HG03025 (cell line): ENCODE measurements at regions not wholly inside any gene's neighbourhood (a gene's known extent, or its start where the extent isn't known, plus 50 kb on each side); places are given as distances from the start of the nearest gene placed in this dataset.
A peak's percentile ranks its signal among the peaks of the same experiment; 100 is the strongest.
"Not testable (repeated sequence)": the region's sequence is repeated elsewhere in the genome, so short reads cannot be mapped to it uniquely, and the experiment has no call there.

ENCODE experiments used
- ATAC-seq: cut with Tn5 transposase; IDR thresholded peaks from one replicate; pipeline ENCODE4 v1.9.1; 2021; ENCODE audit warnings: mild to moderate bottlenecking, moderate library complexity; ENCODE audit not compliant: unreplicated experiment, low FRiP score

DNA sequence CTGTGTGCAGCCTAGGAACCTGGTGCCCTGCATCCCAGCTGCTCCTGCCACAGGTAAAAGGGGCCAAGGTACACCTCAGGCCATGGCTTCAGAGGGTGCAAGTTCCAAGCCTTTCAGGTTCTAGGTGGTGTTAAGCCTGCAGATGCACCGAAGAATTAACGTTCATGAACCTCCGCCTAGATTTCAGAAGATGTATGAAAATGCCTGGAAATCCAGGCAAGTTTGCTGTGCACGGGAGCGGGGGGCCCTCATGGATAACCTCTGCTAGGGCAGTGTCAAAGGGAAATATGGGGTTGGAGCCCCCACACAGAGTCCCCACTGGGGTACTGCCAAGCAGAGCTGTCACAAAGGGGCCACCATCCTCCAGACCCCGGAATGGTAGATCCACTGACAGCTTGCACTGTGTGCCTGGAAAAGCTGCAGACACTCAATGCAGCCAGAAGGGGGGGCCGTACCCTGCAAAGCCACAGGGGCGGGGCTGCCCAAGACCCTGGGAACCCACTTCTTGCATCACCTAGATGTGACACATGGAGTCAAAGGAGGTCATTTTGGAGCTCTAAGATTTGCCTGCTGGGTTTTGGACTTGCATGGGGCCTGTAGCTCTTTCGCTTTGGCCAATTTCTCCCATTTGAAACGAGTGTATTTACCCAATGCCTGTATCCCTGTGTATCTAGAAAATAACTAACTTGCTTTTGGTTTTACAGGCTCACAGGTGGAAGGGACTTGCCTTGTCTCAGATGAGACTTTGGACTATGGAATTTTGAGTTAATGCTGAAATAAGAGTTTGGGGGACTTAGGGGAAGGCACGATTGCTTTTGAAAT is 145.2 kb upstream of the C1QTNF3 start:
- ATAC-seq = not testable (repeated sequence)

DNA sequence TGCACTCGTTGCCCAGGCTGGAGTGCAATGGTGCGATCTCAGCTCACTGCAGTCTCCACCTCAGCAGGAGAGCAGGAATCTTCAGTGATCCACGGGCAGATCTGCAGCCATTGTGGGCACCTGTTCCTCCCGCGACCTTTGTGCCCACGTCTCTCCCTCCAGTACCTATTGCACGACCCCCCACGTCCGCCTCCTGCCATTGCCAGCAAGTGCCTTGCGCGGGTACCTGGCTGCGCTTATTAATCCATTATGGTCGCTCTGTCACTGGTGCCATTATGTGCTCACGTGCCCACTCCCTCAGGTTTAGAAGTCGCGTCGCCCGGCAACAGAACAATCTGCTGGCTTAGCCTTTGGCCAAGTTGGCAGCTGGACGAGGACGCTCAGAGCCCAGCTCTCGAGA is 146.2 kb upstream of the C1QTNF3 start:
- ATAC-seq = not testable (repeated sequence)

DNA sequence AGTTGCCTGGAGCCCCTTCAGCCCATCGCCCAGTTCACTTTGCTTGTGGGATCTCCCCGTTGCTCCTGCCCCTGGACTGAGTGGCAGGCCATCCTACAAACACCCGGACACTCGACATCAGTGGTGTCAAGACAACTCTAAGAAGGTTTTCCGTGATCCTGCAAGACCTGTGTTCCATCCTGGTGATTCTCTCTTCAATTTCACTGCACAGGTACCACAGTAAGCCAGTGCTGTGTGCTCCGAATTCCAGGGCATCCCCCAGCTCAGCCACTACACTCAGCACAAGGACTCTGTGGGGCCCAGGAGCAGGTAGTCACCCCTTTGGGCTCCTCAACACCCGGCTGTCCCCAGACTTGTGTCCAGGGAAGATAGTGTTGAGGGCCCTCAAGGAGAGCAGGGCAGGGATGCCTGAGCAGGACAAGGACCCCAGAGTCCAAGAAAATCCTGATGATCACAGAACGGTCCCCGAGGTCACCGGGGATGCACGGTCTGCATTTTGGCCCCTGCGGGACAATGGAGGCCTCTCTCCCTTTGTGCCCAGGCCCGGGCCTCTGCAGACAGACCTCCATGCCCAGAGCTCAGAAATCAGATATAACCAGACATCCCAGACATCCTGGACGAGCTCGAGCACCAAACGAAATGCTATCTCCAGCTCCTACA is 146.9 kb upstream of the C1QTNF3 start:
- ATAC-seq = not testable (repeated sequence)

DNA sequence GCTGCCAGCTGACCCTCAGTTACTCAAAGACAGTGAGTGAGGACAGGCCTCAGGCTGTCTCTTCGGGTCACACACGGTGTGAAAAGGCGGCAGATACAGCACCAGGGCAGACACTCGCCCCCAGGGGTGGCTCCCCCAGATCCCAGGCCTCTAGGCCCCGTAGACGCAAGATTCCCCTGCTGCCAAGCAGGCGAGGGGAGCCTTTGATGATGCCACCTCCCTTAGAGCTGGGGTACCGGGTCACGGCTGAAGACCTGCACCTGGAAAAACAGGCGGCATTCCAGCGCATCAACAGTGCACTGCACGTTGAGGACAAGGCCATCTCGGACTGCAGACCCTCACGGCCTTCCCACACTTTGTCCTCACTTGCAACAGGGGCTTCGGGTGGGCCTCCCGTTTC is 147.5 kb upstream of the C1QTNF3 start:
- not testable (repeated sequence) for ATAC-seq

DNA sequence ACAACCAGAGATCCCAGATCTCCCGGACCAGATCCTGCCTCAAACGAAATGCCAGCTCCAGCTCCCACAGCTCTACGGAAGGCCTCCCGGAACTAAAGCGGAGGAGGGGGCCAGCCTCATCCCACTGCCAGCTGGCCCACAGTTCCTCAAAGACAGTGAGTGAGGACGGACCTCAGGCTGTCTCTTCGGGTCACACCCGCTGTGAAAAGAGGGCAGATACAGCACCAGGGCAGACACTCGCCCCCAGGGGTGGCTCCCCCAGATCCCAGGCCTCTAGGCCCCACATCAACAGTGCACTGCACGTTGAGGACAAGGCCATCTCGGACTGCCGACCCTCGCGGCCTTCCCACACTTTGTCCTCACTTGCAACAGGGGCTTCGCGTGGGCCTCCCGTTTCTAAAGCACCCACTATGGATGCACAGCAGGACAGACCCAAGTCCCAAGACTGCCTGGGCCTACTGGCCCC is 148.3 kb upstream of the C1QTNF3 start:
- not testable (repeated sequence) for ATAC-seq

DNA sequence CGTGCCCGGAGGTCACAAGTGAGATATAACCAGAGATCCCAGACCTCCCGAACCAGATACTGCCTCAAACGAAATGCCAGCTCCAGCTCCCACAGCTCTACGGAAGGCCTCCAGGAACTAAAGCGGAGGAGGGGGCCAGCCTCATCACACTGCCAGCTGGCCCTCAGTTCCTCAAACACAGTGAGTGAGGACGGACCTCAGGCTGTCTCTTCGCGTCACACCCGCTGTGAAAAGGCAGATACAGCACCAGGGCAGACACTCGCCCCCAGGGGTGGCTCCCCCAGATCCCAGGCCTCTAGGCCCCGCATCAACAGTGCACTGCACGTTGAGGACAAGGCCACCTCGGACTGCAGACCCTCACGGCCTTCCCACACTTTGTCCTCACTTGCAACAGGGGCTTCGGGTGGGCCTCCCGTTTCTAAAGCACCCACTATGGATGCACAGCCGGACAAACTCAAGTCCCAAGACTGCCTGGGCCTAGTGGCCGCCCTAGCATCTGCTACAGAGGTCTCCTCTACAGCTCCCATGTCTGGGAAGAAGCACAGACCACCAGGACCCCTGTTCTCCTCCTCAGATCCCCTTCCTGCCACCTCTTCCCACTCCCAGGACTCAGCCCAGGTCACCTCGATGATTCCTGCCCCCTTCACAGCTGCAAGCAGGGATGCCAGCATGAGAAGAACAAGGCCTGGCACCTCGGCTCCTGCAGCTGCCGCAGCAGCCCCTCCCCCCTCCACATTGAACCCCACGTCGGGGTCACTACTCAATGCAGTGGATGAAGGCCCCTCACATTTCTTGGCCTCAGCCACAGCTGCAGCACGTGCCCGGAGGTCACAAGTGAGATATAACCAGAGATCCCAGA is 149.3 kb upstream of the C1QTNF3 start:
- ATAC-seq = not testable (repeated sequence)

DNA sequence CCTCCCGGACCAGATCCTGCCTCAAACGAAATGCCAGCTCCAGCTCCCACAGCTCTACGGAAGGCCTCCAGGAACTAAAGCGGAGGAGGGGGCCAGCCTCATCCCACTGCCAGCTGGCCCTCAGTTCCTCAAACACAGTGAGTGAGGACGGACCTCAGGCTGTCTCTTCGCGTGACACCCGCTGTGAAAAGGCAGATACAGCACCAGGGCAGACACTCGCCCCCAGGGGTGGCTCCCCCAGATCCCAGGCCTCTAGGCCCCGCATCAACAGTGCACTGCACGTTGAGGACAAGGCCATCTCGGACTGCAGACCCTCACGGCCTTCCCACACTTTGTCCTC is 149.9 kb upstream of the C1QTNF3 start:
- not testable (repeated sequence) for ATAC-seq

DNA sequence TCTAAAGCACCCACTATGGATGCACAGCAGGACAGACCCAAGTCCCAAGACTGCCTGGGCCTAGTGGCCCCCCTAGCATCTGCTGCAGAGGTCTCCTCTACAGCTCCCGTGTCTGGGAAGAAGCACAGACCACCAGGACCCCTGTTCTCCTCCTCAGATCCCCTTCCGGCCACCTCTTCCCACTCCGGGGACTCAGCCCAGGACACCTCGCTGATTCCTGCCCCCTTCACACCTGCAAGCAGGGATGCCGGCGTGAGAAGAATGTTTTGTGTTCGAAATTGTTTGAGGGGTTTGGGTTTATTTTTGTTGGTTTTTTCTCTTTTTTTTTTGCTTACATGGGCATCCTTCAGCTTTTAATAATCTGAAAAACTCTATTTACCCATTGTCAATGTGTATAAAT is 150.3 kb upstream of the C1QTNF3 start:
- ATAC-seq = not testable (repeated sequence)

DNA sequence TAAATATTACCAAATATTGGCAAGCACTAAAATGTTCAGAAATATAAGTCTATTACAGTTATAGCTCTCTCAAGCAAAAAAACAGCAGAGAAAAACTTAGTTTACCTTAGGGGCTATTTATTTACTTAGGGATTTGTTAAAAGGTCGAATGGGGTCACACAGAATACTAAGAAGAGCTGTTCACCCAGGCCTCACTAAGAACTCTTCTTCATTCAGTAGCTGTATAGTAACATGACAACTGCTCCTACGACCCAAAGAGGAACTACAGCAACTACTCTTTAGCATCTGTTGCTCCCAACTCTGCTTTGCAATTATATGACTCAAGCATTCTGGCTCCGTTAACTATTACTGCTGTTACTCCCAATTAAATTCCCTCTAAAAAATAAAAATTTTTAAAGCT is 150.8 kb upstream of the C1QTNF3 start:
- not testable (repeated sequence) for ATAC-seq

DNA sequence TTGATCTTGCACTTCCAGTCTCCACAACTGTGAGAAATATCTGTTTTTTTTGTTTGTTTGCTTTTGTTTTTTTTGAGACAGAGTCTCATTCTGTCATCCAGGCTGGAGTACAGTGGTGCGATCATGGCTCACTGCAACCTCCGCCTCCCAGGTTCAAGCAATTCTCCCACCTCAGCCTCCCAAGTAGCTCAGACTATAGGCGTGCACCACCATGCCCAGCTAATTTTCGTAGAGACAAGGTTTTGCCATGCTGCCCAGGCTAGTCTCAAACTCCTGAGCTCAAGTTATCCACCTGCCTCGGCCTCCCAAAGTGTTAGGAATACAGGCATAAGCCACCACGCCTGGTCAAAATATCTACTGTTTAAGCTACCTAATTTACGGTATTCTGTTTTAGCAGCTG is 153.1 kb upstream of the C1QTNF3 start:
- ATAC-seq = not testable (repeated sequence)

DNA sequence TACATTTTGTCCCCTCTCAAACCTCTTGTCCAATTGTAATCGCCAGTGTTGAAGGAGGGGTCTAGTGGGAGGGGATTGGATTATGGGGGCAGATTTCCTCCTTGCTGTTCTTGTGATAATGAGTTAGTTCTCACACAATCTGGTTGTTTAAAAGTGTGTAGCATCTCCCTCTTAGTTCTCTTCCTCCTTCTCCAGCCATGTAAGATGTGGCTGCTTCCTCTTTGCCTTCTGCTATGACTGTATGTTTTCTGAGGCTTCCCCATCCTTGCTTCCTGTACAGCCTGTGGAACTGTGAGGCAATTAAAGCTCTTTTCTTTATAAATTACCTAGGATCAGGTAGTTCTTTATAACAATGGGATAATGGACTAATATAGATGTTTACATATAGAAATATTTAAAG is 162.3 kb upstream of the C1QTNF3 start:
- not testable (repeated sequence) for ATAC-seq

DNA sequence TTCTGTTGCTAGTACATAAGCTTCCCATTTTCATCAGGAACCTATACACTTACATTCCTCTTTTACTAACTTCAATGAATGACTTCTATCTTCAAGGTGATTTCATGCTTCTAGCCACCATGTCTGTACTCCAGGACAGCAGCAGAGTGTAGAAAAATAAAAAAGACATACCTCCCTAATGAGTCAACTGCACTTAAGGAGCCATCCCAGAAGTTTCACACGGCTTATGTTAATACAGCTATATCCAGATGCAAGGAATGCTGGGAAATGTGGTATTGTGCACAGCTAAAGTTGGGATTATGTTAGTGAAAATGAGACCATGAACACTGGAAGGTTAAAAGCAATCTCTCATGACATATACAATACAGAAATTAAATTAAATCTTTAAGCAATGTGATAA is 174.4 kb upstream of the C1QTNF3 start:
- not testable (repeated sequence) for ATAC-seq

DNA sequence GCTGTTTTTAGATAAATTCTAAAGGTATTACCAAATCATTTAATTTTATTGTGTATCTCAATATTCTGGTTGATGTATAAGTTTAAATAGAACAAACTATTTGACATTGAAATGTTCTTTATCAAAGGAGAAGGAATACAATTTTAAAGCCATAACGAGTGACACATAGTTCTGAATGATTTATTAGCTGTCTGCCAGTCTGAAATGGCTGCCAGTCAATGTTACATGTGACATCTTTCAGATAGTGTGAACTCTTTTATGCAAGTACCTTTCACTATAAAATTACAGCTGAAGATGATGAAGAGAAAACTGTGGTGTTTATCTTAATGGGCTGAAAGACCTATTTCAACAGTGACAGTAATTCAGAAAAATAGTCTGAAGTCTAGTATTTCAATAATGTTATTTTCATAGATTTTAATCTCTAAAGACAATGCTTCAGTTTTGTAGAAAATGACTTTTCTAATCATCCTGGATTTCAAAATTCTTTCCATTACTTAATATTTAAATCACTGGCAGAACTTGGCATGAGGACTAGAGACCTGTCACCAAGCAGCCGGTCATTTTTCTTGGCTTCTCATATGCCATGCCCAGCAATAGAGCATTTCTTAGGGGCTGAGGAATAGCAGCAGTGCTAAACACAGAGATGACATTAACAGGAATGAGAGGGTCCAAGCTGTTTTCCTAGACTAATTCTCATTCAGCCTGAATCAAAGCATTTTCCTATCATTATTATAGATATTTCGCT is 178.5 kb upstream of the C1QTNF3 start:
- not testable (repeated sequence) for ATAC-seq

DNA sequence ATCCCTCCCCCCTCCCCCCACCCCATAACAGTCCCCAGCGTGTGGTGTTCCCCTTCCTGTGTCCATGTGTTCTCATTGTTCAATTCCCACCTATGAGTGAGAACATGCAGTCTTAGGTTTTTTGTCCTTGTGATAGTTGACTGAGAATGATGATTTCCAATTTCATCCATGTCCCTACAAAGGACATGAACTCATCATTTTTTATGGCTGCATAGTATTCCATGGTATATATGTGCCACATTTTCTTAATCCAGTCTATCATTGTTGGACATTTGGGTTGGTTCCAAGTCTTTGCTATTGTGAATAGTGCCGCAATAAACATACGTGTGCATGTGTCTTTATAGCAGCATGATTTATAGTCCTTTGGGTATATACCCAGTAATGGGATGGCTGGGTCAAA is 180.1 kb upstream of the C1QTNF3 start:
- not testable (repeated sequence) for ATAC-seq

DNA sequence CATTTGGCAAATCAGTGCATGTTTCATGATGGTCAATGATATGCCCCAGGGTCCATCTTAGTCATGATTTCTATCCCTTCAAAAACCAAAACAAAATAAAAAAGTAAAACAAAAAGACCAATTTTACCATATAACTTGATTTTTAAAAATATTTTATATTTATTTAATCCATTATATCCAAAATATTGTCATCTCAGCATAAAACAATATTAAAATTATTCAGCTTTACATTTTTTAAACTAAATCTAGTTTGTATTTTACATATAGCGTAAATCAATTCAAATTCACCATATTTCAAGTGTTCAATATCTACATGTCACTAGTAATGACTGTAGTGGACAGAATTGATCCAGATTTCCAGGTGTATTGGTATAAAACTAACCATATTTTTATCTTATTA is 187.4 kb upstream of the C1QTNF3 start:
- not testable (repeated sequence) for ATAC-seq

DNA sequence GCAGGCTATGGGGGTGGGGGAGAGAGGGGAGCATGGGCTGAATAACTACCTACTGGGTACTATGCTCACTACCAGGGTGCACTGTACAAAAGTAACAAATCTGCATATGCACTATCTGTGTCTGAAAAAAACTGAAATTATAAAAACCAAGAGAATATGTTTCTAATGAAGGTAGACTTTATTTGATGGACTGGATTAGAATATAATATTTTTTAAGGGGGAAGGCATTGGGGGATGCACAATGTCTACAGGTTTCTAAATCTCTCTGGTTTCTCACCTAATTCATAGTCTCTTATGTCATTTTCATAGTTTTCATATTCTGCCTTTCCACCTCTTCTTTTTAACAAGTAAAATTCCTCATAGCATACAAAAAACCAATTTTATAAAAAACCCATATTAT is 200.8 kb upstream of the C1QTNF3 start:
- not testable (repeated sequence) for ATAC-seq

DNA sequence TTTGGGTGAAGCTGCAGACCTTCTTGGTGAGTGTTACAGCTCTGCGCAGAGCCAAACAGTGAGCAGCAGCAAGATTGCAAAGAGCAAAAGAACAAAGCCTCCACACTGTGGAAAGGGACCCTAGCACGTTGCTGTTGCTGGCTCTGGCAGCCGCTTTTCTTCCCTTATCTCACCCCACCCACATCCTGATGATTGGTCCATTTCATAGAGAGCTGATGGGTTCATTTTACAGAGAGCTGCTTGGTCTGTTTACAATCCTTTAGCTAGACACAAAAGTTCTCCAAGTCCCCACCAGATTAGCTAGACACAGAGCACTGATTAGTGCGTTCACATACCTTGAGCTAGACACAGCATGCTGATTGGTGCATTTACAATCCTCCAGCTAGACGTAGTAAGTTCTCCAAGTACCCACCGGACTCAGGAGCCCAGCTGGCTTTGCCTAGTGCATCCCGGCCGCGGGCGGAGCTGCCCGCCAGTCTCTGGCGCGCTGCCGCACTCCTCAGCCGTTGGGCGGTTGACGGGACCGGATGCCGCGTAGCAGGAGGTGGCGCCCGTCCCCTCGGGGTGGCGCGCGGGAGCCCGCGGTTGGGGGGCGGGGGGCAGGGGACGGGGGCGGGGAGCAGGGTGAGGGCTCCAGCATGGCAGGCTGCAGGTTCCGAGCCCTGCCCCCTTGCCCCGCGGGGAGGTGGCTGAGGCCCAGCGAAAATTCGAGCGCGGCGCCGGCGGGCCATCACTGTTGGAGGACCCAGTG is 201.4 kb upstream of the C1QTNF3 start:
- peak; percentile 41 for ATAC-seq

DNA sequence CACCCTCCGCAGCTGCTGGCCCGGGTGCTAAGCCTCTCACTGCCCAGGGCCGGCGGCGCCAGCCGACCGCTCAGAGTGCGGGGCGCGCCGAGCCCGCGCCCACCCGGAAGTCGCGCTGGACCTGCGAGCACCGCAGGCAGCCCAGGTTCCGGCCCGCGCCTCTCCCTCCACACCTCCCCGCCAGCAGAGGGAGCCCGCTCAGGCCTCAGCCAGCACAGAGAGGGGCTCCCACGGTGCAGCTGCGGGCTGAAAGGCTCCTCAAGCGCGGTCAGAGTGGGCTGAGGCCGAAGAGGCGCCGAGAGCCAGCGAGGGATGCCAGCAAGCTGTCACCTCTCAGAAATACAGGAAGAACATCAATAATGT is 202.0 kb upstream of the C1QTNF3 start:
- peak; percentile 61 for ATAC-seq

DNA sequence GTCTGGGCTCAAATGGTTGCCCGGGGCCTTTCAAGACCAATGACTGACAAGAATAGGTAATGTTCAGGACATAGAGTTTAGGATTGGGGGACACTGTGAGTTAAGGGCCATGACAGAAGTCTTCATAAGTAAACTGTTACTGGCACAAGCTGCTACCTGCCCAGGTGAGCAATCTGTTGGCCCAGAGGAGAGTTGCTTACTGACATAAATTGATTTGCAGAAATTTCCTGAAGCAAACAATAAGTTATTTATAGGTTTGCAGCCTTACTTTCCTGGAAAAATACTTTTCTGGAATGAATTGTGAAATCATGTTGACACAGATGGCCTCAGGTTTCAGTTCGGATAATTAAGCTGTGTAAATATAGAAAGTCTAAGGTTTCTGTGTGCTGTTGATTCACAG is 202.8 kb upstream of the C1QTNF3 start:
- not testable (repeated sequence) for ATAC-seq

DNA sequence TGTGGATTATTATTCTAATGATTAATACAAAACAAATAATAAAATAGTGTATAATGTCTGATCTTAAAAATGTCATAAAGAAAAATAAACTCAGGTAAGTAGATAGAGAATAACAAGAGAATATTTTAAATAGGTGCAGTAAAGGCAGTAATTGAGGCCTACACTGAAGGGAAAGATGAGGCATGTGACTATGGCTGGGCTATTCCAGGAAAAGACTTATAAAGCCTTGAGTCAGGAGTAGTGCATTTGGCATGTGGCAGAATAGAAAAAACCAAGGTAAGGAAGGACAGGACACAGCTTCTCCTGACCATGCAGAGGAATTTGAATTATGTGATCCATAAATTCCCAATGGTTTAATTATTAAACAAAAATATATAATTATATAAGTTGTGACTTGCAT is 215.6 kb upstream of the C1QTNF3 start:
- ATAC-seq = not testable (repeated sequence)
